ENCODE measurements at regions not wholly inside any gene's neighbourhood (a gene's known extent, or its start where the extent isn't known, plus 50 kb on each side); places are given as distances from the start of the nearest gene placed in this dataset.
A peak's percentile ranks its signal among the peaks of the same experiment; 100 is the strongest.
"Not testable (repeated sequence)": the region's sequence is repeated elsewhere in the genome, so short reads cannot be mapped to it uniquely, and the experiment has no call there.

DNA sequence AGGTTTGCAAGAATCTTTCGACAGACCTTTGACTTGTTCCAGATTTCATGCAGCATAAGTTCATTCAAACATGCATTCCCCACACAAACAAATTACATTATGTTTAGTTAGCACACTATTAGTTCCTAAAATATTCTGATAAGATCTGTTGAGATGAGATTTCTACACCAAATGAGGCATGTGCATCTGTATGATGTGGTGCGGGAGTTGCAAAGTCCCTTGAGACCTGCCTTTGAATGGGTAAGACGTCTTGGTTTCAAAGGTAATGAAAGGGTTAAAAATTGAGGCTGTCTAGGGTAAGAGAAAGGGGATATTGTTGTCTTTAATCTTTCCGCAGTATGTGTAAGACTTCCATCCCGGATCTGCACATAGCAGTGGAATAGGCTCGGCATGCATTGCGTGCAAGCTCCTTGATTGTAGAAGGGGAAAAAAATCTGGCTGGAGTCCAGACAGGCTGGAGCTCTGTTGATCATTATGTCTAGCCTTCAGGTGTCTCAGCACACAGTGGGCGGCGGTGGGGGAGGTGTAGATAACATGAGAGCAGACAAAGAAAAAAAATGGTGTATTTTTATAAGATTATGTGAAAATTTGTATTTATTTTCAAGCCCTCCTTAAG is 296.6 kb downstream of the PTPRC start:
- peak; percentile 17 for DNase-seq

DNA sequence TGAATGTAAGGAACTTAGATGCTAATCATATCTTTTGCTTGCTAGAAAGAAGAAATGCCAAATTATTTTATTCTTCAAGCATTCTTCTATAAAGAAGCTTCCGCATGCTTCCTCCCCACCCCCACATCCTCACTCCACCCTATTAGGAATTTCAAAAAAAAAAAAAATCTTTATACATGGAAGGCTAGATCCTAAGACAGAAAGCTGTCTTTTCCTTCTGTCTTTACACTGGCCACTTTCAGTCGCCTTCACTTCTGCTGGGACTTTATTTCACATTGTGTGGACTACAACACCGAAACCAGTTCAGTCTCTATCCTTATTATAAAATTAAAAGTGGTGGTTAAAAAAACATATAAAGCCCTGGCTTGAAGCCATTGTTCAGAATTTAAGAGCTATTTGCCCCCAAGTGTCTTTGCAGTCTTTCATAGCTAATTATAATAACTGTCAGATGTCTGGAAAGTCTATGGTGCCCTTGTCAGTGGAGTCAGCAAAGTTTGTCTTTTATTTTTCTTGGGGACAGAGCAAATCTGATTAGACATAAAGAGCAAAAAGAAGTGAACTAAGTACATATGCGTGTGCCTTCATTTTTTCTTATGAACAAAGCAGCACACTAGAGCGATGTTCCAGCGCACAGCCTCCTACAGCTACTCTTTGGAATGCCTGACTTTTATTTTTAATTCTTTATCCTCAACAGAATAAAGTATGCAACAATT is 297.7 kb downstream of the PTPRC start:
- no peak for DNase-seq

DNA sequence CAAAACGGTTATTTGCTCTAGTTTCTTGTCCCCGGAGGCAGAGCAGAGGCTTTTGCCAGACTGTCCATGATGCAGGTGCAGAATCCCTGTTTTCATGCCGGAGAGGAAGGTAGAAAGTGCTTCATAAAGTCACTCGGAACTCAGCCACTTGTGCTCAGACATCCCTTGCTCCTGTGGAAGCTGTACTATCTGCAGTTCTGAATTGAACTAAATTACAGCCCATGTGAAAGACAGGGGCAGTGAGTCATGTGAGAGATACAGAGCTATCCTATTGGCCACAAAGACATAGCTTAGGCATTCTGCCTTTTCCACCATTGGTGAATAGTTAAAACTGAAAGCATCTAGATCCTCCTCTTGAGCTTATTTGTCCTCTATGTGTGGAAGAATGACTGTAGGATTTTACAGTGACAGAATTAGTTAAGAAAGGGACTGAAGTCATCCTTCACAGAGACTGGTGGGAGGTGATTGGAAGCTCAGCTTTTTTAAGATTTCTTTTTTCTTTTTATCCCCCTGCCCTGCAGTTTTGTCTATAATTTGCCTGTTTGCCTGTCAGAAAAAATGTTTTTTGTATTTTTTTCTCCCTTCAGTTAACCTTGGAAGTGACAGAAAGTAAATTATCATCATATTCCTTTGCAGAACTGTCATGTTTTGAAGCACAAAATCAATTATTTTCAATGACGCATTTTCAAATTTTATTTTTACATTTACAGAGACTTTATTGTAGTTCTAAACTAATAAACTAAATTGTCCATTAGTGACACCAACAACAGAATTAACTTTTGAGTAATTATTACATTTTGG is 298.6 kb downstream of the PTPRC start:
- no peak for DNase-seq

DNA sequence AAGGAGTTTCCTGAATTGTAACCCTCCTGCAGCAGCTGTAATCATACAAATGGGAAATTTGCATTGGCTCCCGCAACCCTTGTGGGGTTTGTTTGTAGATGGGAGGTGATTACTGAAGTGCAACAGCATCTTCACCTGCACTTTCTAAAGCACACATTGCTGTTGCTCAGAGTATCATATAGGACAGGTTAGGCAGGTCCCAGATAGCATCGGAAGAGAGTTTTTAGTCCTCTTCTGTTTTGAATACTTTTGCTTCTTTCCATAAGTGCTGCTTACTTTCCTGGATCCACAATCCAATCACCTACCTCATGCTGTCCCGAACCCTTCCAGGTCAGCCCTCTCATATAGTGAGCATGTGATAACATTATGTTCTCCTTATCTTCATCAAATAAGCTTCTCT is 300.4 kb downstream of the PTPRC start:
- DNase-seq, result no peak

DNA sequence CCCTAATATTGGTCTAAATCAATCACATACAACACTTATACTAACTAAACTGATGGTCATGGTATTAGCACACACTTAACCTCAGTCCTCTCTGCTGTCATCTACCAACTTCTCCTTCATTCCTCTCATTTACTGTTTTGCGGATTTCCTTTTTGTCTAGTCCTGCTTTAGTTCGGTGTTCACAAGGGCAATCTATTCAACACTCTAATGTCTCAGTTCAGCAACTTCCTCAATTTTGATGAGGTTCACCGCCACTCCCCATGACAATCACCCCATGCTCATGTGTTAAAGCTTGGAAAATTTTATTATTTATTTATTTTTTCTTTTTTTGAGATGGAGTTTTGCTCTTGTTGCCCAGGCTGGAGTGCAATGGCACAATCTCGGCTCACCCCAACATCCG is 301.1 kb downstream of the PTPRC start:
- no peak for DNase-seq

DNA sequence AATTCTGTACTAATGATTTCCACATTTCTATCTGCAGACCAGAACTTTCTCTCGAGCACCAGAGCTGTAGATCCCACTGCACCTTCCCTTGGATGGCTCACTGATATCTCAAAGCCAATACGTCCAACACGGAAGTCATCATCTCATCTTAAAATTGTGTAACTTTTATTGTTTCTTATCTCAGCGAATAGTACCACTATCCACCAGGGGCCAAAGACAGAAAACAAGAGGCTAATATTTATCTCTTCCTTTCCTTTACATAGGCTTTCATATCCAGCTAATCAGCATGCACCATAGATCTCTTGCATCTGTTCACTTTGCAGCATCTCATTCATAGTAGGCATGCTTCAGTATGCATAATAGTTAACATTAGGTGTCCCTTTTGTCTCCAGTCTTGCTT is 303.6 kb downstream of the PTPRC start:
- no peak for DNase-seq

DNA sequence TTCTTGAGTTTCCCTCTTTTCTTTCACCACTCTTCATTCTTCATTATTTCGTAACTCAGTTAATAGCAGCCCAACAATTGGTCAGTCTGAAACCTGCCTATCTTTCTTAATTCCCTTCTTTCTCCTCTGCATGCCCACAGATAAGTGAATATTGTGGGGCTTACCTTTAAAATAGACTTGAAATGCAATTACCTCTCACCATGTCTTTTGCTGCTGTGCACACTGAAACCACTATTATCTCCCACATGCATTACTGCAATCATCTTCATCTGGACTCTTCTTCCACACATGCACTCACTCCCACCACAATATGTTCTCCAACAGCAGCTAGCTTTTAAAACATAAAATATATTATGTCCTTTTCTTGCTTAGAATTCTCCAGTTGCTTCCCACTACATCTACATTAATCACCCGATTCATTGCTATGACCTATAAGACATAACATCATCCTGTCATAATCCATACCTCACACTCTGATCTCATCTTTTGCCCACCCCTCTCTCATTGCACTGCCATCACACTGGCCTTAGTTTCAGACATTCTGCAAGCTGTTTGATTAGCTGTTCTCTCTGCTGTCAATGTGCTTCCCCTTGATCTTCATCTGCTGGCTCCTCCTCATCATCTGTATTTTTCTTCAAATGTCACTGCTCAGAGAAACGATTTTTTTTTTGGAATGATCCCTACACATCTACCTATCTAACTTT is 304.8 kb downstream of the PTPRC start:
- no peak for DNase-seq

DNA sequence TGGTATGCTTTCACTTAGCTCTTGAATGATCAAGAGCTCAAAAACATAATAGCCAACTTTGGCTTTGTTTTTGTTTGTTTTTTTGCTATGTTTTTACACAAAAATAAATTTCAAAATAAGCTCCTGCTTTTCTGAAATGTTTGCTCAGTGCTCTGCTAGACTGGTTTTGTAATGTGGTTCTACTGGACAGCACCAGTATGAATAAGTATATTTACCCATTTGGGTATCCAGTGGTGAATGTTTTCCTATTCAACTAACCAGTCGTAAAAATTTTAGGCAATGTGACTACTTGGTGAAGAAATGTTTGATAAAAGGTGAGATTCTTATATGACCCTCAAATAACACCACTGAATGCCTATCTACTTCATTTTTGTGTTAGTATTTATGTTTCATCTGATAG is 308.6 kb downstream of the PTPRC start:
- DNase-seq, result no peak

DNA sequence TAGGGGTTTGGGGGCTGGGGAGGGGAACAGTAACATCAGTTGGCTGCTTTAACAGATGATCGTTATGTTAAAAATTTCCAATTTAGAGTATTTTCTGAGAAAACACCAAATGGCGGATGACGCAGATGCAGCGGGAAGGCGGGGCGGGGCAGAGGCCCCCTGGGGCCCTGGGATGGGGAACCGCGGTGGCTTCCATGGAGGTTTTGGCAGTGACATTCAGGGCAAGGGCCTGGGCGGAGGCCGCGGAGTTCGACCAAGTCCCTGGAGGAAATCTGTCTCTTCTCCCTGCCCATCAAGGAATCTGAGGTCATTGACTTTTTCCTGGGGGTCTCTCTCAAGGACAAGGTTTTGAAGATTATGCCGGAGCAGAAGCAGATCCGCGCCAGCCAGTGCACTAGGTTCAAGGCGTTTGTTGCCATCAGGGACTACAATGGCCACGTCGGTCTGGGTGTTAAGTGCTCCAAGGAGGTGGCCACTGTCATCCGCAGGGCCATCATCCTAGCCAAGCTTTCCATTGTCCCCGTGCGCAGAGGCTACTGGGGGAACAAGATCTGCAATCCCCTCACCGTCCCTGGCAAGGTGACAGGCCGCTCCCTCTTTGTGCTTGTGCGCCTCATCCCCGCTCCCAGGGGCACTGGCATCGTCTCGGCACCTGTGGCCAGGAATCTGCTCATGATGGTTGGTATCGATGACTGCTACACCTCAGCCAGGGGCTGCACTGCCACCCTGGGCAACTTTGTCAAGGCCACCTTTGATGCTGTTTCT is 310.2 kb downstream of the PTPRC start:
- DNase-seq, result no peak

DNA sequence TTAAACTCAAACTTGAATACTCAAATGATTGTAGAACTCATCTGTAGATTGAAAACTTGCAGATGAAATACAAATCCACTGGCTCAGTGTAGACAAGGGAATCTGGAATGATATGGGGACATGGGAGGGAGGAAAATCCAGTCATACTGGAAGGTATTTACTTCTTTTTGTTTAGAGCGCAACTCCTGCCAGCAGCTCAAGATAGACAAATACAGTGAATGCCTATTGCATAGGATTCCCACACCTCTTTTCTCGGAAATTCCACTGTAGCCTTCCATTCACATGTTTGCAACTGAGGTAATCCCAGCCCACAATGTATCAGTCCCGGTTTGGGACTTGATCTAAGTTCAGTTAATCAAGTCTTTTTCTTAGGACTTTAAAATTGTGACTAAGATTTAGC is 311.2 kb downstream of the PTPRC start:
- DNase-seq, result no peak

DNA sequence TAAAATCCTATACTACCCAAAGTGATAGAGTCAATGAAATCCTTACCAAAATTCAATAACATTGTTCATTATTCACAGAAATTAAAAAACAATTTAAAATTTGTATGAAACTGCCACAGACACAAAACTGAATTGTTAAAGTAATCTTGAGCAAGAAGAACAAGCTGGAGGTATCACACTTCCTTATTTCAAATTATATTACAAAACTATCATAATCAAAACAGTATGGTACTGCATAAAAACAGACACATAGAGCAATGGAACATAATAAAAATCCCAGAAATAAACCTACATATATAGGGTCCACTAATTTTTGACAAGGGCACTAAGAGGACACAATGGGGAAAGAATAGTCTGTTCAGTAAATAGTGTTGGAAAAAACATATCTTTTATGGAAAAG is 316.2 kb downstream of the PTPRC start:
- DNase-seq, result no peak

DNA sequence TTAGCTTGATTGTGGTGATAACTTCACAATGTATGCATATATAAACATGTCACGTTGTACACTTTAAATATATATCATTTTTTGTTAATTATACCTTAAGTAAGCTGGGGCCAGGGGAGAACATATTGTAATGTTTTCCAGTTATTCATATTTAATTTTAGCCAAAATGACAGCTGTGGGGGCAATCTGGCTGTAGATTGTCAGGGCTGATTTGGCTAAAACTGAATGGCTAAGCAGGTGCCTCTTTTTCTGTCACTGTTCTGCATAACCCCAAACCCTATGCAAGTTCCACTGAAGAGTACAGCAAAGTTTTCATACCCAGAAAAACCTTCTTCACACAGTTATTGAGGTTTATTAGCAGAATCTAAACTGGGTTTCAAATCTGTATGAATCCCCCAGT is 318.2 kb downstream of the PTPRC start:
- DNase-seq, result no peak

DNA sequence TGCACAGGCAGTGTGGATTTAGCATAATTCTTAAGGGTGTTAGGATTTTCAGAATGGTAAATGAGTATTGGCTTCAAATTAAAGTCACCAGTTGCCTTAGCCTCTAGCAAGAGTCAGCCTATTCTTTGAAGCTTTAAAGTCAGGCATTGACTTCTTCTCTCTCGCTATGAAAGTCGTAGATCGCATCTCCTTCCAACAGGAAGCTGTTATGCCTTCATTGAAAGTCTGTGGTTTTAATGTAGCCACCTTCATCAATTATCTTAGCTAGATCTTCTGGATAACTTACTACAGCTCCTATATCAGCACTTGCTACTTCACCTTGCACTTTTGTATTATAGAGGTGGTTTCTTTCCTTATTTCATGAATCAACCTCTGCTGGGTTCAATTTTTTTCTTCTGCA is 320.2 kb downstream of the PTPRC start:
- no peak for DNase-seq

DNA sequence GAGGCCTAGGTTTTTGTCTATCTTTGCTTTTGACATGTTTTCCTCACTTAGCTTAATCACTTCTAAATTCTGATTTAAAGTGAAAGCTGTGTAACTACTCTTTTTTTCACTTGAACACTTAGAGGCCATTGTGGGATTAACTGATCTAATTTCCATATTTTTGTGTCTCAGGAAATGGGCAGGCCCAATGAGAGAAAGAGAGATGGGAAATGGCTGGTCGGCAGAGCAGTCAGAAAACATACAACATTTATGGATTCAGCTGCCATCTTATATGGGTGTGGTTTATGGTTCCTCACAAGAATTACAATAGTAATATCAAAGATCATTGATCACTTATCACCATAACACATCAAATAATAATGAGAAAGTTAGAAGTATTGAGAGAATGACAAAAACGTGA is 320.8 kb downstream of the PTPRC start:
- no peak for DNase-seq

DNA sequence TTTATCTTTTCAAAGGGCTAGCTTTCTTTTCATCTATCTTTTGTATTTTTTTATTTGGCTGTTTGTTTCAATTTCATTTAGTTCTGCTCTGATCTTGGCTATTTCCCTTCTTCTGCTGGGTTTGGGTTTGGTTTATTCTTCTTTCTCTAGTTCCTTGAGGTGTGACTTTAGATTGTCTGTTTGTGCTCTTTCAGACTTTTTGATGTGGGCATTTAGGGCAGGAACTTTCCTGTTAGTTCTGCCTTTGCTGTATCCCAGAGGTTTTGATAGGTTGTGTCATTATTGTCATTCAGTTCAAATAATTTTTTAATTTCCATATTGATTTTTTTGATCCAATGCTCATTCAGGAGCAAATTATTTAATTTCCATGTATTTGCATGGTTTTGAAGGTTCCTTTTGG is 325.0 kb downstream of the PTPRC start:
- DNase-seq, result not testable (repeated sequence)

DNA sequence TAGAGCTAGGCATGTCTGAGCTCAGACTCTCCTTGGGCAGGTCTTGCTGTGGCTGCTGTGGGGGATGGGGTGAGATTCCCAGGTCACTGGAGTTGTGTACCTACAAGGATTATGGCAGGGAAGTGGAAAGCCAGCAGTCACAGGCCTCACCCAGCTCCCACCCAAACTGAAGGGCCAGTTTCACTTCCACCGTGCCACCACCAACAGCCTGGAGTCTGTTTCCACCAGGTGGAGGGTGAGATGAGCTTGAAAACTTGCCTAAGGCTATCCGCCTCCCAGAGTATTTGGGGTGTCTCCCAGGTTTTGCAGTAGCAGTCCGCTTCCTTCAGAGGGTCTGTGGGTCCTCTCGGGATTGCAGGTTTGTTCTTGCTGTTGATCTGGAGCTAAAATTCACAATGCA is 327.7 kb downstream of the PTPRC start:
- no peak for DNase-seq

DNA sequence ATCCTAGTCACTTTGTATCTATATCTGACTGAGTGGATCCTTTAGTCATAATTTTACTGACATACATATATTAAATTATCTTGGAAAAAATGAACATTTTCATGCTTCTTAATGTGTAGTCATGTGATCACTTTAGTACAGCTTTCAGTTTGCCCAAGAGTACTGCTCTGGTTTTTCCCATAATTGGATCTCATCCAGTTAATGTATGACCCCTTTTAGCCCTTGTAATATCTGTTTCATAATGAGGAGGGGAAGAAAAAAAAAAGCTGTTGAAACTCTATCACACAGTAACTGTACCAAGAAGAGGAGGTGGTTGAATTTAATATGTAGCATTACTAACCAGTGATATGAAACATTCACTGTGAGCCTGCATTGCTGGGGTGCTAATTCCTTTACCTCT is 328.7 kb downstream of the PTPRC start:
- DNase-seq, result no peak

DNA sequence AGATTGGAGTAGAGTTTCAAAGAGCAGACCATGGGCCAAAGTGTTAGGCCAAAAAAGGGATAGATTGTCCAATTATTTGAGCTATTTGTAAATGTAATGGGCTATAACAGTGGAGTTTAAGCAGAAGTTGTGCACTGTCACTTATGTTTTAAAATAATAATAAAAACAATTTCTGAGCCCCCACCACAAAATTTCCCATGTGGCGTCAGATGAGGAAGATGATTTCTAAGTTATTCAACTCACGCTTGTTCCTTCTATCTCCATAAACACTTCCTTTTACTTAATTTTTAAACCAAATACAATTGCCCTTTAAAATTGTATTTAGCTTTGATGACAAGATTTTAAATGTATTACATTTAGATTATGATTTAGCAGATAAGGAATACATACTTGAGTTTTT is 330.0 kb downstream of the PTPRC start:
- no peak for DNase-seq

DNA sequence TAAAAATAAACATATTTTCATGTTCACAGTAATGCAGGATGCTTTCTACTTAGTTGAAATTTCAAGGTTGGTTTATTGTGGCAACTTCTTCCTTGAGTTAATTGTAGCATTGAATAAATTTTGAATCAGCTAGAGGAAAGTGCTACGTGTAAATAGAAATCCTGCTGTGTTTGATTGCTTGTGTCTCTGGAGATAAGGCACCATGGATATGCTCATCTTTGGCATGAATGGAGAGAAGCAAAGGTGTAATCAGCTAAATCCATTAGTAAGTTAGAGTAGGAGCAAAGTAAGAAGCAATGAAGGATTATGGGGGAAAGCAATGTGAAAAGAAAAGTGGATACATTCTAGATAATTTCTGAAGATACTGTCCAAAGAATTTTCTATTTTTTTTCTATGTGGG is 331.1 kb downstream of the PTPRC start:
- DNase-seq, result no peak

DNA sequence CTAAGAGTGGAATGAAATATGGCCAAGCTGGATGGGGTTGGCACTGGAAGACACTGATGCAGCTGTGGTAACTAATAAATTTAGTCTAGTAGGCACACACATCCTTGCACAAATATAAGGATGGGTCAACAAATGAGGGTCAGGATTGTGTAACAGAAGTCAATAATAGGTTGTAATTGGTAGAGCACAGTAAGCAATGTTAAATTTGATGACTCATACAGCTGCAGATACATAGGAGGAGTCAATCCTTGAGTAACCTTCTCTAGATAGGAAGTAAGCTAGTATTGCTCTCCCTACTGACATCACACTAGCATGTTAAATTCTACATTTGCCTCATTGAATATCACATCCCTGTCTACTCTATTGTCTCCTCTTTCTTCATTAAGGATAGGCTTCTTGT is 332.1 kb downstream of the PTPRC start:
- DNase-seq, result no peak

DNA sequence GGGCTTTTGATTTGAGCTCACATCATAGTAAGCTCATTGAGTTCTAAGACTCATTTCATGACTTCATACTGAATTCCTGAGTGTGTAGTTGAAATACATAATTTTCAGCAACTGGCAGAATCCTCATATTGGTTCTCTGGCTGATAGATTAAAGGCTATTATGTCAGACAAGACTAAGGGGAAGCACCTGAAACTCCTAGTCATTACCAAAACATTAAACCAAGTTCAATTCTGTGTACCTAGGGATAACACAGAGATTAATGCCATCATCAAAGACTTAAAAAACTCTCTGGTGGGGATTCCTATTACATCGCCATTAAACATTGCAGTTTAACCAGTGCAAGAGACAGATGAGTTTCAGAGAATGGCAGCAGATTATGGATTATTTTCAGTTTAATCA is 339.1 kb downstream of the PTPRC start:
- DNase-seq, result no peak

DNA sequence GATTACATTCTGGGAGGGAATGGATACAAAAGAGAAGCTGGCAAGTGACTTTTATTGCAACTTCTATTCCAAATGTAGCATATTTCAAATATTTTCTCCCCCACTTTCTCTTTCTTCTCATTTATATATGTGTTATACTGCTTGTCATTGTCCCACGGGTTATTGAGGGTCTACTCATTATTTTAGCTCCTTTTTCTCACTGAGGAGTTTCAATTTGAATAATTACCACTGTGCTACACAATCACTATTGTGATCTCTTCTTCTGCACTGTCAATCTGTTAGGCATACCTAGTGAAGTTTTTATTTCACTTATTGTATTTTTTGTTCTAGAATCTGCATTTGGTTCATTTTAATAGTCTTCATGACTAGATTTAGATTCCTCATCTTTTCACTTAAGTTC is 339.7 kb downstream of the PTPRC start:
- DNase-seq, result no peak

DNA sequence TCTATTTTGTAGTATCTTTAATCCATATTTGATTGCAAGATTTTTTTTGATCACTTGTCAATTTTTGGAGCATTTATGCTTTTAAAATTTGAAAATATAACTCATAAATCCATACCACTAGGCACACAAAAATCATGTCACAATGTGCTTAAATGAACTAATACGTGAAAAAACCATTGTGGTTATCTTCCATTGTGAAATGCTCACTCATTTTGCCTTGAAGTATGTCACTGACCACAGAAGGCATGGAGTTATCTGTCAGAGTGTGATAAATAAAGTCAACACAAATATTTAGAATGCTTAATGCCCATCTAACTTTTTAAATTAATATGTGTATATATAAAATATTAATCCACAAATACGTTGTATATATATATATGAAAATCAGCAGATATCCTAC is 347.2 kb downstream of the PTPRC start:
- DNase-seq, result no peak

Data from NCI-H187 treated with DMSO at 0.1 percent for 48 hours (cell line).